ENCODE measurements at regions not wholly inside any gene's neighbourhood (a gene's known extent, or its start where the extent isn't known, plus 50 kb on each side); places are given as distances from the start of the nearest gene placed in this dataset.

DNA sequence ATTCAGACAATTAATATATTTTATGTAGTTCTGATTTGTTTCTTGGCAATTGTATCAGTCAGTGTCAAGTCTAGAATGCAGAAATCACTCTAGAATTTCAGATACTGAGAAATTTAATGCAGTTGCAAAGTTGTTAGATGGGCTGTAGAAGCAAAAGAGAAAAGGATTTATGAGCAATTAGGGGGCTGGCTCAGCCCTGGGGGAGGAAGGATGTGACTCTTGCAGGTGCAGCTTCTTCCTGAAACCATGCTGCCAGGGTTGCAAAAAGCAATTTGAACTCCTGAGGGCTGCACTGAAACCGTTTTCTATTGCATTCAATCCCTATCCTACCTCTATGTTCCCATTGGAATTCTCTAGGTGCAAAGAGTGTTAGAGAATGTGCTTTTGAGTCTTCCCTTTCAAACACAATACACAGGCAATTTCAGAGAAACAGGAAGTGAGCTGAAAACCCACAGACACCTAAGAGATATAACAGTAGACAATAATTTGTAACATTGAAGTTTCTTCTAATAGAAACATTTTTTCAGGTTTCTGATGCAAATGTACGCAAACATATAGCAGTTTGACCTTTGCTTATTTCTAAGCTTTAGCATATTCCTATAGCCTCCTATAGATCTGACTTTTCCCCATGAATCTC lies 814.7 kb upstream of the ATXN8OS start:
- TF ChIP-seq CTCF (IDR thresholded peaks at IDR 0.05; ENCODE audit: insufficient read depth, low read depth, low read length, missing control alignments), result no peak
- DNase-seq (ENCODE audit: low read depth), result no peak
- no peak overlapping the region for H3K4me3 ChIP-seq (ENCODE audit: low read length)

DNA sequence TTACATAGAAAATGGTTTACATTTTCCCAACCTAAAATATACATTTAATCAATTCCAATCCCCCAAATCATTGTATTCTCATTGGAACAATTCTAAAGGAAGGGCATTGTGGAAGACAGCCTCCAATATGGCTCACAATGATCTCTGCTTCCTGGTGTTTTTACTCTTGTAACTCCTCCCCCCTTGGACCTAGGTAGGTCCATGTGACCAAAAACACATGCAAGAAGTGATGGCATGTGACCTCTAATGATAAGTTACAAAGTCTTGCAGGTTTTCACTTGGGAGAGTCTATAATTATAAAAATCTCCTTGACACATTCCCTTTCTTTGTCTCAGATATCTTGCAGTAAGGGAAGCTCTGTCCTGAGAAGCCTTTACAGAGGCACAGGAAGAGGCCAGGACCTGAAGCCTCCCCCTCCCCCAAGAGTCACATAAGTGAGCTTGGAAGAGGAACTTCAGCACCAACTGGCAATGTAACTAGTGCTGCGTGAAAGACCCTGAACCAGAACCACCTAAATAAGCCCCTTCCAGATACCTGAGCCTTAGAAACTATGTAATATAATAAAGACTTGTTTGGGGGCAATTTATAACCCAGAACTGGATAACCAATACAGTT lies 816.2 kb upstream of the ATXN8OS start:
- no peak for DNase-seq (ENCODE audit: low read depth)
- TF ChIP-seq CTCF (IDR thresholded peaks at IDR 0.05; ENCODE audit: insufficient read depth, low read depth, low read length, missing control alignments), result no peak
- H3K4me3 ChIP-seq (ENCODE audit: low read length), result no peak overlapping the region

GRCh38 chr13:69288026-69288425 lies 819.6 kb upstream of the ATXN8OS start:
- TF ChIP-seq CTCF (IDR thresholded peaks at IDR 0.05; ENCODE audit: insufficient read depth, low read depth, low read length, missing control alignments), result no peak
- DNase-seq (ENCODE audit: low read depth), result no peak
- H3K4me3 ChIP-seq (ENCODE audit: low read length), result no peak overlapping the region

DNA sequence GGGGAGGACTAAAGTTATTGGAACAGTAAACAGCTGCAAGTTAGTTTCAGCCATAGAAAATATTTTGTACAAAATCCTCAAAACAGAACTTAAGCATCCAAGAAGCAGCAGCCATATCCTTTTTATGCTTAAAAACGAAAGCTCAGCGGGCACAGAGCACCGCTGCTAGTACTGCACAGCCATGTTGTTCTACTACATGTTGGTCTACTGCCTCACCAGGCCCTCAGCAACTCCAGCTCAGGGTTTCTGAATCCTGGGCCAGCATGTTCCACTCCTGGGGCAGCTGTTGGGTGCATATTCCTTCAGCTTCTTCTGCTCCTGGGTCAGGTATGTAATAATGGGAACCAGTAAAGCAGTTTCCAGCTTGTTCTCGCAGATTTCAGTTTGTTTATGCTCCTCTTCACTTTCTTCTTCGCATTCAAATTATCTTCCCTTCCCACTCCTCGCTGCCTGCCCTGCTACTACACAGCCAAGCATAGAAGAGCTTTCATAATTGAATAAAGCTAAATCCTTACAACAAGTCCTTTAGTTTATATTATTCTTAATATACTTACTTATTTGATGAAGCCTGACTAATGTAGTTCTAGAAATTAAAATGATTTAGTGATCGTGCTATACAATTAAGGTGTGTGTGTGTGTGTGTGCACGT lies 820.5 kb upstream of the ATXN8OS start:
- H3K4me3 ChIP-seq (ENCODE audit: low read length), result no peak overlapping the region
- DNase-seq (ENCODE audit: low read depth), result no peak
- no peak for TF ChIP-seq CTCF (IDR thresholded peaks at IDR 0.05; ENCODE audit: insufficient read depth, low read depth, low read length, missing control alignments)

DNA sequence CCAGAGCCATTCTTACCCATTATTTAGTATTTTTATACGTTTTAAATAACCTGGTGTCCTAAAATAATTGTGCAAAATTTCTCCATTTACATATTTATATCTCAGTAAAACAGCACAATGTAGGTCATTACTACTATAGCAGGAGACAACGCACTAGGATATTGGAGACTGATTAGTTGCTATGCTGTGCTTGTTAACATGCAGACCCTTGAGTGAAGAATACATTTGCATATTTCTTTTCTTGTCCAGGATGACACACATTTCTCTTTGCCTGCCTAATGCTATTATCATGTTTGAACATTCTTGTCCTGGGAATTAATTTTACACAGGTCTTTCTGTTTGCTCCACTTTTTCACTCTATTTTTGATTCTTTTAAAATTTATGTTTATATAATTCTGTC lies 823.8 kb upstream of the ATXN8OS start:
- no peak for TF ChIP-seq CTCF (IDR thresholded peaks at IDR 0.05; ENCODE audit: insufficient read depth, low read depth, low read length, missing control alignments)
- no peak for DNase-seq (ENCODE audit: low read depth)
- no peak overlapping the region for H3K4me3 ChIP-seq (ENCODE audit: low read length)

- no peak for DNase-seq (ENCODE audit: low read depth)
- H3K4me3 ChIP-seq (ENCODE audit: low read length), result no peak overlapping the region
- no peak for TF ChIP-seq CTCF (IDR thresholded peaks at IDR 0.05; ENCODE audit: insufficient read depth, low read depth, low read length, missing control alignments)
Measured at GRCh38 chr13:69283301-69283700, 824.3 kb upstream of the ATXN8OS start.

Data from epithelial cell of esophagus (primary cell).